ENCODE measurements at regions not wholly inside any gene's neighbourhood (a gene's known extent, or its start where the extent isn't known, plus 50 kb on each side); places are given as distances from the start of the nearest gene placed in this dataset.

GRCh38 chr22:26775394-26775793 is 118.0 kb downstream of the MIAT start:
- H3K27ac ChIP-seq, result no peak overlapping the region
- 0 out of 2 replicates have a peak, but pooled peaks cover 6% of the 10 kb centered on the region for H3K36me3 ChIP-seq
- no peak for DNase-seq
- peaks cover 5% of the 10 kb centered on the region for H3K9me3 ChIP-seq (ENCODE audit: severe bottlenecking)
- TF ChIP-seq, protein P1, sequence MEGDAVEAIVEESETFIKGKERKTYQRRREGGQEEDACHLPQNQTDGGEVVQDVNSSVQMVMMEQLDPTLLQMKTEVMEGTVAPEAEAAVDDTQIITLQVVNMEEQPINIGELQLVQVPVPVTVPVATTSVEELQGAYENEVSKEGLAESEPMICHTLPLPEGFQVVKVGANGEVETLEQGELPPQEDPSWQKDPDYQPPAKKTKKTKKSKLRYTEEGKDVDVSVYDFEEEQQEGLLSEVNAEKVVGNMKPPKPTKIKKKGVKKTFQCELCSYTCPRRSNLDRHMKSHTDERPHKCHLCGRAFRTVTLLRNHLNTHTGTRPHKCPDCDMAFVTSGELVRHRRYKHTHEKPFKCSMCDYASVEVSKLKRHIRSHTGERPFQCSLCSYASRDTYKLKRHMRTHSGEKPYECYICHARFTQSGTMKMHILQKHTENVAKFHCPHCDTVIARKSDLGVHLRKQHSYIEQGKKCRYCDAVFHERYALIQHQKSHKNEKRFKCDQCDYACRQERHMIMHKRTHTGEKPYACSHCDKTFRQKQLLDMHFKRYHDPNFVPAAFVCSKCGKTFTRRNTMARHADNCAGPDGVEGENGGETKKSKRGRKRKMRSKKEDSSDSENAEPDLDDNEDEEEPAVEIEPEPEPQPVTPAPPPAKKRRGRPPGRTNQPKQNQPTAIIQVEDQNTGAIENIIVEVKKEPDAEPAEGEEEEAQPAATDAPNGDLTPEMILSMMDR (IDR thresholded peaks at IDR 0.05; ENCODE audit: low read depth, low read length), result no peak
- no peak overlapping the region for H3K4me3 ChIP-seq (ENCODE audit: low read depth, low read length)
- no peaks in the 10 kb centered on the region for H3K27me3 ChIP-seq (ENCODE audit: insufficient read depth, low read depth, severe bottlenecking)

GRCh38 chr22:26777156-26777801 is 119.9 kb downstream of the MIAT start:
- H3K9me3 ChIP-seq (ENCODE audit: severe bottlenecking), result peaks cover 5% of the 10 kb centered on the region
- H3K27me3 ChIP-seq (ENCODE audit: insufficient read depth, low read depth, severe bottlenecking), result no peaks in the 10 kb centered on the region
- H3K27ac ChIP-seq, result no peak overlapping the region
- no peak for DNase-seq
- H3K36me3 ChIP-seq, result 0 out of 2 replicates have a peak, but pooled peaks cover 6% of the 10 kb centered on the region
- no peak overlapping the region for H3K4me3 ChIP-seq (ENCODE audit: low read depth, low read length)
- TF ChIP-seq, protein P1 (IDR thresholded peaks at IDR 0.05; ENCODE audit: low read depth, low read length), result no peak

DNA sequence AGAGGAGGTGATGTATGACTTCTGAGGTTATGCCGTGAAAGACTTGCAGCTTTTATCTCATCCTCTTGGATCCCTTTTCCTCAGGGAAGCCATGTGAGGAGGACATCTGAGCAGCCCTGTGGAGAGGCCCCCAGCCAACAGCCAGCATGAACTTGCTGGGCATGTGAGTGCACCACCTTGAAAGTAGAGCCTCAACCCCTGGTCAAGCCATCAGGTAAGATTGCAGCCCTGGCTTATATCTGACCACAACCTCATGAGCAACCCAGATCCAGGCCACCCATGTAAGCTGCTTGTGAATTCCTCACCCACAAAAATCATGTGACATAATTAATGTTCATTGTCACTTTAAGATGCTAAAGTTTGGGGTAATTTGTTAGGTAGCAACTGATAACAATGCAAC is 121.0 kb downstream of the MIAT start:
- TF ChIP-seq, protein P1 (IDR thresholded peaks at IDR 0.05; ENCODE audit: low read depth, low read length), result no peak
- no peak overlapping the region for H3K27ac ChIP-seq
- no peaks in the 10 kb centered on the region for H3K27me3 ChIP-seq (ENCODE audit: insufficient read depth, low read depth, severe bottlenecking)
- H3K4me3 ChIP-seq (ENCODE audit: low read depth, low read length), result no peak overlapping the region
- H3K36me3 ChIP-seq, result 0 out of 2 replicates have a peak, but pooled peaks cover 6% of the 10 kb centered on the region
- H3K9me3 ChIP-seq (ENCODE audit: severe bottlenecking), result peaks cover 5% of the 10 kb centered on the region
- no peak for DNase-seq

DNA sequence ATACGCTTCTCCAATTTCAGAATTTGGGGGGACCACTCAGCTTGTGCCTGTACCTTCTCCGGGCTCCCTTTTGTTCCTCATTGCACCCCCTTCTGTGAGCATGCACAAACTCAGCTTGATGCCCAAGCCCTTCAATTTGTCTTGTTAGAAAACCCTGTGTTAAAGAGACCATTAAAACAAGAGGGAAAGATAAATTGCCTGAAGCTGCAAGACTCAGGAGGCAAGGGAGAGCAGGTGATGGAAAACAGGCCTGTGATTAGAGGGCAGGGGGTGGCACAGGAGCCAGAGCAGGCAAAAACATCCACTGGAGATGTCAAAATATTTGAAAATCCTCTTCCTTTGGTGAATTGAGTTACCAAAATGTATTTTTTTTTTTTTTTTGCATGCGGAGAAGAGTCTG is 121.7 kb downstream of the MIAT start:
- H3K4me3 ChIP-seq (ENCODE audit: low read depth, low read length), result no peak overlapping the region
- 0 out of 2 replicates have a peak, but pooled peaks cover 6% of the 10 kb centered on the region for H3K36me3 ChIP-seq
- no peak for DNase-seq
- H3K27me3 ChIP-seq (ENCODE audit: insufficient read depth, low read depth, severe bottlenecking), result no peaks in the 10 kb centered on the region
- peaks cover 5% of the 10 kb centered on the region for H3K9me3 ChIP-seq (ENCODE audit: severe bottlenecking)
- TF ChIP-seq, protein P1 (IDR thresholded peaks at IDR 0.05; ENCODE audit: low read depth, low read length), result no peak
- H3K27ac ChIP-seq, result no peak overlapping the region

- Histone ChIP-seq H3K27ac (no peak overlapping the region), H3K4me3 (ENCODE audit: low read depth, low read length) (no peak overlapping the region), H3K27me3 (ENCODE audit: insufficient read depth, low read depth, severe bottlenecking) (no peaks in the 10 kb centered on the region), H3K9me3 (ENCODE audit: severe bottlenecking) (peaks cover 5% of the 10 kb centered on the region), H3K36me3 (0 out of 2 replicates have a peak, but pooled peaks cover 6% of the 10 kb centered on the region)
- TF ChIP-seq, protein P1 (IDR thresholded peaks at IDR 0.05; ENCODE audit: low read depth, low read length), result no peak
- DNase-seq, result no peak
These were observed 122.5 kb downstream of the MIAT start for GRCh38 chr22:26779929-26780328.

- no peak overlapping the region for H3K4me3 ChIP-seq (ENCODE audit: low read depth, low read length)
- DNase-seq, result no peak
- 0 out of 2 replicates have a peak, but pooled peaks cover 6% of the 10 kb centered on the region for H3K36me3 ChIP-seq
- H3K27me3 ChIP-seq (ENCODE audit: insufficient read depth, low read depth, severe bottlenecking), result no peaks in the 10 kb centered on the region
- TF ChIP-seq, protein P1 (IDR thresholded peaks at IDR 0.05; ENCODE audit: low read depth, low read length), result no peak
- H3K27ac ChIP-seq, result no peak overlapping the region
- H3K9me3 ChIP-seq (ENCODE audit: severe bottlenecking), result peaks cover 5% of the 10 kb centered on the region
These were observed 123.1 kb downstream of the MIAT start for GRCh38 chr22:26780521-26780920.
